Calu3 (cell line): ENCODE measurements at regions not wholly inside any gene's neighbourhood (a gene's known extent, or its start where the extent isn't known, plus 50 kb on each side); places are given as distances from the start of the nearest gene placed in this dataset.

ENCODE experiments used
- BruUV-seq: library from RNA; stranded (reverse); fragments of 400-500 nt; replicated peaks from 2 replicates; lab custom pipeline; 2021; lab: Mats Ljungman, UMichigan
- CTCF ChIA-PET: fragments of 300-600 bp; sonication (Branson Sonifier 250); formaldehyde crosslinking; loops from one replicate; lab custom pipeline; 2022; ENCODE audit warnings: antibody characterized with exemption; lab: Charles Lee
- DNase-seq: peaks from one replicate; pipeline ENCODE4 v3.0.0; 2022
- H3K27ac Mint-ChIP-seq: one replicate; pipeline ENCODE4 v1.8.0; 2022; ENCODE audit warnings: mixed read lengths; ENCODE audit not compliant: unreplicated experiment
- H3K27me3 Mint-ChIP-seq: one replicate; pipeline ENCODE4 v1.8.0; 2022; ENCODE audit warnings: mixed read lengths; ENCODE audit not compliant: unreplicated experiment
- H3K36me3 Mint-ChIP-seq: one replicate; pipeline ENCODE4 v1.8.0; 2022; ENCODE audit warnings: mild to moderate bottlenecking, moderate library complexity, mixed read lengths; ENCODE audit not compliant: insufficient read depth, unreplicated experiment
- H3K4me1 Mint-ChIP-seq: one replicate; pipeline ENCODE4 v1.8.0; 2022; ENCODE audit warnings: mild to moderate bottlenecking, low read depth, mixed read lengths; ENCODE audit not compliant: unreplicated experiment
- H3K4me3 Mint-ChIP-seq: one replicate; pipeline ENCODE4 v1.8.0; 2022; ENCODE audit warnings: mild to moderate bottlenecking, low read depth, moderate library complexity, mixed read lengths; ENCODE audit not compliant: unreplicated experiment
- H3K9me3 Mint-ChIP-seq: one replicate; pipeline ENCODE4 v1.8.0; 2022; ENCODE audit warnings: low read depth, mixed read lengths; ENCODE audit not compliant: unreplicated experiment
- intact Hi-C: fragments of 100-400 bp; cut with micrococcal nuclease; formaldehyde crosslinking; loops from one replicate; pipeline ENCODE4 v1.10.0; 2022; ENCODE audit not compliant: unreplicated experiment
- TF ChIP-seq, protein P1 (sequence below): fragments of 200-600 bp; IDR thresholded peaks from one replicate; pipeline ENCODE4 v1.8.0; 2022; ENCODE audit warnings: antibody characterized with exemption; ENCODE audit not compliant: unreplicated experiment

DNA sequence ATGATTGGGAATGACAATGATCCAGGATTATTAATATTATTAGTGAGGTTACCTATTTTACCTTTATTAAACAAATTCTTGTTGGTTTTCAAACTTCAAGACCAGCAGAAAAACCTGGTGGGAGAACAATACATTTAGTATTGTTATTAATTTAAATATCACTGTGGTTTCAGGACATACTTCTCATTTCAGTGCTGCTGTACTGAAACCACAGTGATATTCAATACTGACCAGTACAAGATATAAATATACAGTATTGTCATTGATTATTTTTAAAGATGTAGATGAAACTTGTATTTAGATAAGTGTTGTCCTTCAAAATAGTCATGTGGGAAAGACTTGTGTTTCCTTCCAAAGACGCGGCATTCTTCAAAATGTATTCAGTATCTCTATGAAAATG, 1047.3 kb upstream of the CELF4 start:
- TF ChIP-seq, protein P1, sequence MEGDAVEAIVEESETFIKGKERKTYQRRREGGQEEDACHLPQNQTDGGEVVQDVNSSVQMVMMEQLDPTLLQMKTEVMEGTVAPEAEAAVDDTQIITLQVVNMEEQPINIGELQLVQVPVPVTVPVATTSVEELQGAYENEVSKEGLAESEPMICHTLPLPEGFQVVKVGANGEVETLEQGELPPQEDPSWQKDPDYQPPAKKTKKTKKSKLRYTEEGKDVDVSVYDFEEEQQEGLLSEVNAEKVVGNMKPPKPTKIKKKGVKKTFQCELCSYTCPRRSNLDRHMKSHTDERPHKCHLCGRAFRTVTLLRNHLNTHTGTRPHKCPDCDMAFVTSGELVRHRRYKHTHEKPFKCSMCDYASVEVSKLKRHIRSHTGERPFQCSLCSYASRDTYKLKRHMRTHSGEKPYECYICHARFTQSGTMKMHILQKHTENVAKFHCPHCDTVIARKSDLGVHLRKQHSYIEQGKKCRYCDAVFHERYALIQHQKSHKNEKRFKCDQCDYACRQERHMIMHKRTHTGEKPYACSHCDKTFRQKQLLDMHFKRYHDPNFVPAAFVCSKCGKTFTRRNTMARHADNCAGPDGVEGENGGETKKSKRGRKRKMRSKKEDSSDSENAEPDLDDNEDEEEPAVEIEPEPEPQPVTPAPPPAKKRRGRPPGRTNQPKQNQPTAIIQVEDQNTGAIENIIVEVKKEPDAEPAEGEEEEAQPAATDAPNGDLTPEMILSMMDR: no peak
- intact Hi-C loops: no loop called here
- Mint-ChIP-seq H3K9me3 (no peaks in the 10 kb centered on the region), H3K27ac (no peak overlapping the region), H3K36me3 (no peaks in the 10 kb centered on the region), H3K4me1 (peaks cover 10% of the 10 kb centered on the region), H3K4me3 (no peak overlapping the region), H3K27me3 (peaks cover 20% of the 10 kb centered on the region)
- DNase-seq: no peak
- BruUV-seq: no TSS peak
- CTCF ChIA-PET: no interaction called here

DNA sequence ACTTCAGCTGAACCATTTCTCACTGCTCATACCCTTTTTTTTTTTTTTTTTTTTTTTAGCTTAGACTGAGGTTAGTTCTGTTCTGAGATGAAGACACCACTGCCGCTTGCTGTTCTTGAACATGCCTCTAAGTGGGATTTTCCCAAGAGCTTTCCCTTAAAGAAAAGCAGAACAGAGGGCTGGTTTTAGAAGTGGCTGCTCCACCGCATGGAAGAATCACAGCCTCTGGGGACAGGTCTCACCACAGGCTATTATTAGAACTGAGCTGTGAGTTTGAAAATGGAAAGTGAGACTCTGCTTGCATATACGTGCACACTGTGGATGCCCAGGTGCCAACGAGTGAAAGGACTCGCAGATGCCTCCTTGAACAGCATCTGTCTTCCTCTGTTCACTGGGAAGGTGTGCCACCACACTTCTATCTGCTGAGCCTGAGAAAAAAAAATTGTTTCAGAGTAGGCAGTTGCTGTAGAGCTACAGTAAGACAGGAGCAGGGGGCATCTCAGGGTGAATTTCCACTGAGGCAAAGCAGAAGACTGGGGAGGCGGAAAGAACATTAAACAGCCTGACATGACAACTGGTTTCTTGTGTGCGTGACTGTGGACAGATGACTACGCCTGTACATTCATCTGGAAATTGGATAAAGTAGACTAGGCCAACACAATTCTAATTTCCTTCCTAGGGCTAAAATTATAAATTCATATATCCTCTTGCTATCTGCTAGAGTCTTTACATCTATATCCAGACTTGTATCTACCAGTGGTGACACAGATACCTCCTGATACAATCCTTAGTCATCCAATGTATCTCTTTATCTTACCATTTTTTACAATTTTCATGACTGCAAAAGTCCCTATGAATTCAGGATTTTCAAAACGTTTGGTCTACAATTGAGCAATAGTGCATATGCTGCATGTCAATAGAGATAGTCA, 1045.7 kb upstream of the CELF4 start:
- no TSS peak for BruUV-seq
- TF ChIP-seq, protein P1: no peak
- H3K36me3 Mint-ChIP-seq: no peaks in the 10 kb centered on the region
- DNase-seq: no peak
- CTCF ChIA-PET: interaction anchor here (0.6 kb wide), 1 partner anchor 172 kb away, joined by 5 read pairs; no protein-coding TSS in a partner anchor
- H3K4me3 Mint-ChIP-seq: no peak overlapping the region
- H3K9me3 Mint-ChIP-seq: no peaks in the 10 kb centered on the region
- H3K27me3 Mint-ChIP-seq: peaks cover 9% of the 10 kb centered on the region
- intact Hi-C loops: no loop called here
- H3K4me1 Mint-ChIP-seq: peaks cover 10% of the 10 kb centered on the region
- no peak overlapping the region for H3K27ac Mint-ChIP-seq

DNA sequence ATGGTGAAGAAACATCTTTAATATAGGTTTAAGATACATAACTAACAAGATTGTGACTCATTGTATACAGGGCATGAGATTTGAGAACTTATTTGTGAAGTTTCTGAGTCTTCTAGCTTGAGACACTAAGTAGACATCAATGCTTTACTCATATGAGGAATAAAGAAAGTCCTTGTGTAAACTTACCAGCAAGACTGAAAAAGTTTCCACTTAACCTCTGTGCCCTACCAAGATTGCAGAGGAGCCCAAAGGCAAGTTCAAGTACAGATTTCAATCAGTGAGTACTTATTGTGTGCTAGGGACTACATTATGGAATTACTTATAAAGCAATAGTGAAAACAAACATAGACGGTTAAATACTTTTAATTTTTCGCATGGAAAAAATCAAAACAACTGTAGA, 1041.2 kb upstream of the CELF4 start:
- H3K36me3 Mint-ChIP-seq: no peaks in the 10 kb centered on the region
- CTCF ChIA-PET: no interaction called here
- no peak overlapping the region for H3K4me3 Mint-ChIP-seq
- no peaks in the 10 kb centered on the region for H3K27me3 Mint-ChIP-seq
- no peaks in the 10 kb centered on the region for H3K4me1 Mint-ChIP-seq
- no peak overlapping the region for H3K27ac Mint-ChIP-seq
- no TSS peak for BruUV-seq
- intact Hi-C loops: no loop called here
- no peaks in the 10 kb centered on the region for H3K9me3 Mint-ChIP-seq
- TF ChIP-seq, protein P1: no peak
- no peak for DNase-seq

DNA sequence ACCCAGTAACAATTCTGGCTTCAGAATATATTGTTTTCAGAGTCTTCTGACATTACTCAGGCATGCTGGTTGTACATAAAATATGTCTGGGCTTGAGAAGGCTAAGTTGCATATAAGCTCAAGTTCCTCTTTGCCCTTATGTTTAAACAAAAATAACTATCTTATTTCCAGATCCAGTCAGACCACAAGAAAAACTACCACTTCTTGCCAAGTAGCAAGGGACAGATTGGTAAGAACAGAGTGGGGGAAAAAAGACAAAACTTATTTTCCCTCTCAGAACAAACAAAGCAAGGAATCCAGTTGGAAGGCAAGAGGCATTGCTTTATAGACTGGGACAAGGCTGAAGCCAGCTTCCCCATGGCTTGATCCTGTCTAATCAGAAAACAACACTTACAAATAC, 1036.7 kb upstream of the CELF4 start:
- Mint-ChIP-seq H3K27ac (no peak overlapping the region), H3K4me1 (no peaks in the 10 kb centered on the region), H3K27me3 (no peaks in the 10 kb centered on the region), H3K36me3 (no peaks in the 10 kb centered on the region), H3K4me3 (no peak overlapping the region), H3K9me3 (no peaks in the 10 kb centered on the region)
- no peak for DNase-seq
- TF ChIP-seq, protein P1: no peak
- intact Hi-C loops: no loop called here
- BruUV-seq: no TSS peak
- CTCF ChIA-PET: no interaction called here
